ENCODE measurements at regions not wholly inside any gene's neighbourhood (a gene's known extent, or its start where the extent isn't known, plus 50 kb on each side); places are given as distances from the start of the nearest gene placed in this dataset.

DNA sequence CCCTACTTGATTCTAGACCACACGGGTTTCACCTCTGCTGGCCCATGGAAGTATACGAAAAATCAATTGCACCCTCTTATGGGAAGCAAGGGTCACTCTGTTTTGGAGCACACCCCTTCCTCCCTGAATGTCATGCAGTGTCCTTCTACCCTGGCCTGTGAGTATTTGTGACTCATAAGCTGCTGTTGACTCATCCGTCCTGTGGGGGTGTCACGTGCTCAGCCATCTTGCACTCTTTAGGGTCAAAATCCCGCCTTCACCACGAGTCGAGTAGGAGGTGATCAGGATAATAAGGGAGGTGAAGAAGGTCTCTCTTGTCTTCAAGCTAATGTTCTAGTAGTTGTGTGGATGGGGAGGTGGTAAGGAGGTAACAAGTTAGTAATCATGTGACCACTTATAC lies 341.0 kb upstream of the EEF2KMT start:
- Histone ChIP-seq H3K4me3 (ENCODE audit: low read depth, low read length) (no peak overlapping the region), H3K9me3 (ENCODE audit: control insufficient read depth, insufficient read depth, low read length) (peaks cover 23% of the 10 kb centered on the region; the same call in 1 of the 2 replicates), H3K27ac (ENCODE audit: low read depth, low read length) (no peak overlapping the region), H3K27me3 (ENCODE audit: control insufficient read depth, insufficient read depth, low read length) (no peaks in the 10 kb centered on the region)
- ChIA-PET CTCF (no interaction called here), POLR2A (no interaction called here)
- TF ChIP-seq, protein P1, sequence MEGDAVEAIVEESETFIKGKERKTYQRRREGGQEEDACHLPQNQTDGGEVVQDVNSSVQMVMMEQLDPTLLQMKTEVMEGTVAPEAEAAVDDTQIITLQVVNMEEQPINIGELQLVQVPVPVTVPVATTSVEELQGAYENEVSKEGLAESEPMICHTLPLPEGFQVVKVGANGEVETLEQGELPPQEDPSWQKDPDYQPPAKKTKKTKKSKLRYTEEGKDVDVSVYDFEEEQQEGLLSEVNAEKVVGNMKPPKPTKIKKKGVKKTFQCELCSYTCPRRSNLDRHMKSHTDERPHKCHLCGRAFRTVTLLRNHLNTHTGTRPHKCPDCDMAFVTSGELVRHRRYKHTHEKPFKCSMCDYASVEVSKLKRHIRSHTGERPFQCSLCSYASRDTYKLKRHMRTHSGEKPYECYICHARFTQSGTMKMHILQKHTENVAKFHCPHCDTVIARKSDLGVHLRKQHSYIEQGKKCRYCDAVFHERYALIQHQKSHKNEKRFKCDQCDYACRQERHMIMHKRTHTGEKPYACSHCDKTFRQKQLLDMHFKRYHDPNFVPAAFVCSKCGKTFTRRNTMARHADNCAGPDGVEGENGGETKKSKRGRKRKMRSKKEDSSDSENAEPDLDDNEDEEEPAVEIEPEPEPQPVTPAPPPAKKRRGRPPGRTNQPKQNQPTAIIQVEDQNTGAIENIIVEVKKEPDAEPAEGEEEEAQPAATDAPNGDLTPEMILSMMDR (IDR thresholded peaks at IDR 0.05; ENCODE audit: low read depth, low read length) = no peak
- DNase-seq (ENCODE audit: low read depth, low spot score) = no peak

DNA sequence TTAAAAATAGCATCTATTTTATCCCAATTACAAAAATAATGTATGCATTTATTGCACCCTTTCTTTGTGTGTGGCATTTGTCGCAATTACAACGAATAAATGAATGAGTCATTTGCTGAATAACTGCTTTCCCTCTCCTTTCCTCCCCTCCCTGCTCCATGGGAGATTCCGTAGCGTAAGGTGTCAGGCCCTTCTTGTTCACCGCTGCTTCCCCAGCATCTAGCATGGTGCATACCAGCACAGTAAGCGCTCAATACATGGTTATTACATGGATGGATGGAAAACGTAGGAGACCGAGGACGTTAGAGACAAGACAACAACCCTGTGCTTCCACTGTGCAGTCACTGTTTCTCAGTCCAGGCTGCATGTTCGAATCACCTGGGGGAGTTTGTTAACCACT lies 336.0 kb upstream of the EEF2KMT start:
- H3K27me3 ChIP-seq (ENCODE audit: control insufficient read depth, insufficient read depth, low read length) = no peaks in the 10 kb centered on the region
- POLR2A ChIA-PET = no interaction called here
- CTCF ChIA-PET = no interaction called here
- TF ChIP-seq, protein P1 (IDR thresholded peaks at IDR 0.05; ENCODE audit: low read depth, low read length) = no peak
- DNase-seq (ENCODE audit: low read depth, low spot score) = no peak
- peaks cover 52% of the 10 kb centered on the region for H3K9me3 ChIP-seq (ENCODE audit: control insufficient read depth, insufficient read depth, low read length)
- no peak overlapping the region for H3K4me3 ChIP-seq (ENCODE audit: low read depth, low read length)
- H3K27ac ChIP-seq (ENCODE audit: low read depth, low read length) = no peak overlapping the region

DNA sequence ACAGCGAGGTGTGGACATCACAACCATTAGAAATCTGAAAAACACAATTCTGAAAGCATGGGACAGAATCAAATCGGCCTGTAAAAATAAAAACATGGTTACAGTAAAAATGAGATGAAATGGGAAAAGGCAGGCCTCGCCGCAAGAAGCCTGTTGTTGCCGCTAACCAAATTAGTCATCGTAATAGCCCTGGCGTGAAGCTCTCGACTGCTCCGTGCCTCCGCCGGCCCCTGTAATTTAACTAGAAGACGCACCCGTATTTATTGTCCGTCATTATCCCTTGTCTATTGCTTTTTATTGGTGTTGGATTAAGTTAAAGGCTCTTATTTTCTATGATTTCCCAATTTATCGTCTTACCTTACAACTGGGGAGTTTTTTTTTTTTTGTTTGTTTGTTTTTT lies 334.6 kb upstream of the EEF2KMT start:
- ChIA-PET POLR2A (no interaction called here), CTCF (no interaction called here)
- Histone ChIP-seq H3K4me3 (ENCODE audit: low read depth, low read length) (no peak overlapping the region), H3K27me3 (ENCODE audit: control insufficient read depth, insufficient read depth, low read length) (no peaks in the 10 kb centered on the region), H3K27ac (ENCODE audit: low read depth, low read length) (no peak overlapping the region), H3K9me3 (ENCODE audit: control insufficient read depth, insufficient read depth, low read length) (peaks cover 56% of the 10 kb centered on the region)
- DNase-seq (ENCODE audit: low read depth, low spot score) = no peak
- TF ChIP-seq, protein P1 (IDR thresholded peaks at IDR 0.05; ENCODE audit: low read depth, low read length) = no peak

DNA sequence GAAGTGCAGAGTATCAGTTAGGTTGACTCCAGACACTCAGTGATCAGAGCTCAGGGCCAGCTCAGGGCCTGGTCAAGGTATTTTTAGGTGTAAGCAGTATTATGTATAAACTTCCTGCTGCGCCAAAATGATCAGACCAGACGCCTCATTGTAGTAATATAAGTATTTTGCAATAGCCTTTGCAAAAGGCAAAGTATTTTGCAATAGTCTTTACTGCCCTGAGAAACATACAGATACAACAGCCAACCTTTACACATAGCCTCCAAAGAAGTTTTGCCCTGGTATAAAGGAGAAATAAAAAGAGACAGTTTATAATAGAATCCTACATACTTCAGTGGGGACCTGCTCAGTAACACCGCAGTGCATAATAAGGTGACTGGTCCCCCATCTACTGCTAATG lies 333.0 kb upstream of the EEF2KMT start:
- Histone ChIP-seq H3K9me3 (ENCODE audit: control insufficient read depth, insufficient read depth, low read length) (peaks cover 67% of the 10 kb centered on the region), H3K4me3 (ENCODE audit: low read depth, low read length) (no peak overlapping the region), H3K27ac (ENCODE audit: low read depth, low read length) (no peak overlapping the region), H3K27me3 (ENCODE audit: control insufficient read depth, insufficient read depth, low read length) (no peaks in the 10 kb centered on the region)
- TF ChIP-seq, protein P1 (IDR thresholded peaks at IDR 0.05; ENCODE audit: low read depth, low read length) = no peak
- POLR2A ChIA-PET = no interaction called here
- CTCF ChIA-PET = no interaction called here
- no peak for DNase-seq (ENCODE audit: low read depth, low spot score)

DNA sequence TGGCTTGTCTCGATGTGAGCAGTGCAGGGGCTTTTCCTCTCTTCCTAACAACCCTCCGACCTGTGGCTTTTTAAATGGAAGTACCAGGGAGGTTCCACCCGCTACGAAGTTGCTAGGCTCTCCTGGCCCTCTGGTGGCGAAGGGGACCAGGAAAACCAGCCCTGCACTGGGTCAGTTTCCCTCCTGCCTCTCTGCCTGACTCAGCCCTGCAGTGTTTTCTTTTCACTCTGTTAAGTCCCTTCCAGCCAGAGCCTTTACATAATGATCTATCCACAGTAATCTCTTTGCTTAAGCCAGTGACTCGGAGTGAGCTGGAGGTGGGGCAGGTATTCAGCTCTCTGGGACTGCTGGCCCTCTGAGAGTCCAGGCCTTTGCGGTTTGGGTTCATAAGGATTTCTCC lies 331.3 kb upstream of the EEF2KMT start:
- Histone ChIP-seq H3K27me3 (ENCODE audit: control insufficient read depth, insufficient read depth, low read length) (no peaks in the 10 kb centered on the region), H3K4me3 (ENCODE audit: low read depth, low read length) (no peak overlapping the region), H3K27ac (ENCODE audit: low read depth, low read length) (no peak overlapping the region), H3K9me3 (ENCODE audit: control insufficient read depth, insufficient read depth, low read length) (peaks cover 69% of the 10 kb centered on the region)
- ChIA-PET POLR2A (no interaction called here), CTCF (no interaction called here)
- TF ChIP-seq, protein P1 (IDR thresholded peaks at IDR 0.05; ENCODE audit: low read depth, low read length) = no peak
- no peak for DNase-seq (ENCODE audit: low read depth, low spot score)
